Peyer's patch (tissue), 4 donors: ENCODE measurements at regions not wholly inside any gene's neighbourhood (a gene's known extent, or its start where the extent isn't known, plus 50 kb on each side); places are given as distances from the start of the nearest gene placed in this dataset.
"Not testable (repeated sequence)": the region's sequence is repeated elsewhere in the genome, so short reads cannot be mapped to it uniquely, and the experiment has no call there.

ENCODE experiments used
- DNase-seq, 3 donors: peaks; one replicate each; pipeline ENCODE4 v3.0.0-alpha.2; 2017 to 2019
- H3K27ac ChIP-seq, 4 donors: fragments of 200-600 bp; sonication (generic); one replicate each; pipeline ENCODE4 v1.5.1; 2016 to 2019
- H3K27me3 ChIP-seq, 2 donors: fragments of 200-600 bp; sonication (generic); one replicate each; pipeline ENCODE4 v1.5.1; 2019
- H3K36me3 ChIP-seq, 3 donors: fragments of 200-600 bp; sonication (generic); one replicate each; pipeline ENCODE4 v1.5.1; 2016 to 2019
- H3K4me1 ChIP-seq, 4 donors: fragments of 200-600 bp; sonication (generic); one replicate each; pipeline ENCODE4 v1.5.1; 2016 to 2019
- H3K4me3 ChIP-seq, 4 donors: fragments of 200-600 bp; sonication (generic); 1 replicate in 3 of 4; 2 replicates in 1 of 4; pipeline ENCODE4 v1.5.1; 2016 to 2019; ENCODE audit warnings: mild to moderate bottlenecking in 1 of 4
- H3K9me3 ChIP-seq, 4 donors: fragments of 200-600 bp; sonication (generic); one replicate each; pipeline ENCODE4 v1.5.1; 2016 to 2019; ENCODE audit warnings: mild to moderate bottlenecking in 1 of 4
- CTCF ChIP-seq, 6 experiments: fragments of 450-650 bp in 4 of 6; fragments of 200-600 bp in 2 of 6; sonication (generic) in 1 of 6; IDR thresholded peaks; one replicate each; pipeline ENCODE4 v1.5.1; 2017 to 2019; ENCODE audit warnings: antibody characterized with exemption in 6 of 6, mild to moderate bottlenecking in 3 of 6, moderate library complexity in 1 of 6
- POLR2A ChIP-seq, 2 donors: fragments of 450-650 bp; IDR thresholded peaks; one replicate each; pipeline ENCODE4 v1.5.1; 2017; ENCODE audit warnings: antibody characterized with exemption in 2 of 2, mild to moderate bottlenecking in 2 of 2, moderate library complexity in 2 of 2

GRCh38 chr2:234881413-234882241 is 70.2 kb upstream of the SH3BP4 start:
- Histone ChIP-seq H3K27me3 (no peaks in the 10 kb centered on the region), H3K4me1 (peaks cover 0 to 6% (median 0%) of the 10 kb centered on the region in 4 donors), H3K4me3 (peak overlapping the region in 1 of 4 donors; percentile 16), H3K36me3 (no peaks in the 10 kb centered on the region), H3K27ac (no peak overlapping the region), H3K9me3 (no peaks in the 10 kb centered on the region)
- DNase-seq, result peak; percentile 21 to 91 (median 86)
- TF ChIP-seq POLR2A (IDR thresholded peaks at IDR 0.05) (no peak), CTCF (IDR thresholded peaks at IDR 0.05) (peak in 5 of 6 experiments; percentile 36 to 87 (median 76))

- TF ChIP-seq POLR2A (IDR thresholded peaks at IDR 0.05) (no peak), CTCF (IDR thresholded peaks at IDR 0.05) (no peak)
- Histone ChIP-seq H3K36me3 (no peaks in the 10 kb centered on the region), H3K27ac (no peak overlapping the region), H3K27me3 (no peaks in the 10 kb centered on the region), H3K4me1 (peaks cover 0 to 6% (median 0%) of the 10 kb centered on the region in 4 donors), H3K9me3 (no peaks in the 10 kb centered on the region), H3K4me3 (no peak overlapping the region)
- no peak for DNase-seq
These were observed 71.1 kb upstream of the SH3BP4 start for GRCh38 chr2:234880551-234881211.

- Histone ChIP-seq H3K4me1 (peaks cover 0 to 6% (median 0%) of the 10 kb centered on the region in 4 donors), H3K27me3 (no peaks in the 10 kb centered on the region), H3K4me3 (no peak overlapping the region), H3K36me3 (no peaks in the 10 kb centered on the region), H3K27ac (no peak overlapping the region), H3K9me3 (no peaks in the 10 kb centered on the region)
- TF ChIP-seq CTCF (IDR thresholded peaks at IDR 0.05) (no peak), POLR2A (IDR thresholded peaks at IDR 0.05) (no peak)
- DNase-seq, result no peak
These were observed 72.0 kb upstream of the SH3BP4 start for GRCh38 chr2:234879671-234880455.

- DNase-seq, H3K27me3 ChIP-seq, H3K27ac ChIP-seq, H3K4me3 ChIP-seq, H3K4me1 ChIP-seq, H3K36me3 ChIP-seq, H3K9me3 ChIP-seq: not testable (repeated sequence)
These were observed 75.2 kb upstream of the SH3BP4 start for GRCh38 chr2:234876621-234877020.

GRCh38 chr2:234874347-234875046 is 77.3 kb upstream of the SH3BP4 start:
- DNase-seq, result no peak
- Histone ChIP-seq H3K9me3 (no peaks in the 10 kb centered on the region), H3K4me3 (no peak overlapping the region), H3K4me1 (no peaks in the 10 kb centered on the region), H3K27ac (peak overlapping the region in 1 of 4 donors; percentile 25), H3K27me3 (no peaks in the 10 kb centered on the region), H3K36me3 (no peaks in the 10 kb centered on the region)
- TF ChIP-seq POLR2A (IDR thresholded peaks at IDR 0.05) (no peak), CTCF (IDR thresholded peaks at IDR 0.05) (no peak)
